ENCODE measurements at regions not wholly inside any gene's neighbourhood (a gene's known extent, or its start where the extent isn't known, plus 50 kb on each side); places are given as distances from the start of the nearest gene placed in this dataset.
"Not testable (repeated sequence)": the region's sequence is repeated elsewhere in the genome, so short reads cannot be mapped to it uniquely, and the experiment has no call there.

DNA sequence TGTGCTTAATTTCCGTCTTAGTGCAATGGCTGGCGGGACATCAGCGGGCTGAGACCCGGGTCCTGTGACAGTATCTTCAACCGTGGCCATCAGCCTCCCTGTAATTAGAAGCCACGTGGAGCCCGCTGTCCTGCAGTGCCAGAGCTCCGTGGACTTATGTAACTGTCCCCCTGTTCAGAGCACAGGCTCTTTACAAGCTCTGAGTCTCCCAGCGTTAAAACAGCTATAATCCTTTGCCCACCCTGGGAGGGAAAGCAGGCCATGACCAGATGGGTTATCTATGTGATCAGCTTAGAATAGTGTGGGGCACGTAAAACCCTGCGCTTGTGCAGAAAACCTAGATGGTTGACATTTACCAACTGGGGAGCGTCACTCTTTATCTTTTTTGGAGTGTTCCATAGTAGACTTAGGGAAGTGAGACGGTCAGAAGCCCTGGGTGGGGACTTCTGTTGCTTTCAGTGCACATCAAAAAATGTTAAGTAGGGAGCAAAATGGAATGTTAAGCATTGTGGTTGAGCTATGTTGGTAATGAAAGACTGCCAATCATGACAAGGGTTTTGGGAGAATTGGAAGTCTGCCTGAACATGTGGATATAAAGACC lies 103.5 kb upstream of the CADM1 start:
- H4K91ac ChIP-seq (ENCODE audit: low read depth, low read length): no peak overlapping the region
- no CpG with 5 or more reads among the region's 13 CpGs for WGBS (ENCODE audit: extremely low coverage, insufficient coverage, insufficient read length)

DNA sequence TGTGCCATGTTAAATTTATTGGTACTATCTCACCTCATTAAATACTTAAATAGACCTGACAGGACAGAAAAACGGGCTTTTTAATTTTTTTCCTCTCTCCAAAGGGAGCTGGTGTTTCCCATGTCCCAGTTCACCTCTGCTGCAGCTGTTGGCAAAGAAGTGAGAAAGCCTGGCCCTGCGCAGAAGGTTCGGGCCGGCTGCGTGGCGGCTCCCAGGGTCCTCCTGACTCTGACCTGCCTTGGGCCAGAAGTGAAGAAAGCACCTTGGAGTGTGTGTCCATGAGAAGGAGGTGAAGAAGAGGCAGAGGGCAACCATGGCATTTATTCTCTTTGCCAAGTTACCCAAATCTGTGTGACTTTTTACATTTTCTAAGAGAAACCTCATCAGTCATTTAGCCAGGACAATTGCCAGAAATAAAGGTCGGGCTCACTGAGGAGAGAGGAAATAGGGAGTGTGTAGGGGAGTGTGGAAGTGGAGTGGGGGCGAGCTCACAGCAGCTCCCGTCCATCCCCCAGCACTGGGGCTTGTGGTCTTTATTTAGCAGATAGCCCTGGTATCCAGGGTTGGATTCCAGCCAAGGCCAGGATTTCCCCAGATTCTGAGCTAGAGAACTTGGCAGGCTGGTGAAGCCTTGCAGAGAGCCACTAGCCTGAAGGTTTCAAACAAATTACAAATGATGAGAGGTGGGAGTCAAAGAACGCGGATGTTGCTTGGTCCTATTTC lies 102.4 kb upstream of the CADM1 start:
- H4K91ac ChIP-seq (ENCODE audit: low read depth, low read length): no peak overlapping the region
- no peaks in the 10 kb centered on the region for H3K79me2 ChIP-seq (ENCODE audit: control insufficient read depth, insufficient read depth, low read length, poor library complexity)
- H4K12ac ChIP-seq (ENCODE audit: low read depth, low read length): no peak overlapping the region
- no peak overlapping the region for H4K8ac ChIP-seq (ENCODE audit: low read depth, low read length)
- DNase-seq: no peak
- H2BK12ac ChIP-seq (ENCODE audit: low read length): no peak overlapping the region
- H3K36me3 ChIP-seq (ENCODE audit: control insufficient read depth in 1 of 2, insufficient read depth in 2 of 2, low read length in 2 of 2): no peaks in the 10 kb centered on the region
- H3K27ac ChIP-seq (ENCODE audit: low read depth, low read length): no peak overlapping the region
- H3K4me1 ChIP-seq (ENCODE audit: control insufficient read depth in 1 of 2, insufficient read depth in 2 of 2, low read length in 2 of 2): no peaks in the 10 kb centered on the region
- WGBS (ENCODE audit: extremely low coverage, insufficient coverage, insufficient read length): no CpG with 5 or more reads among the region's 11 CpGs
- no peaks in the 10 kb centered on the region for H3K9me3 ChIP-seq (ENCODE audit: insufficient read depth, low read depth, low read length)
- no peak overlapping the region for H3K9ac ChIP-seq (ENCODE audit: low read length)
- no peak overlapping the region for H3K23ac ChIP-seq (ENCODE audit: low read length)
- no peak overlapping the region for H3K4me3 ChIP-seq (ENCODE audit: low read depth, low read length)
- no peaks in the 10 kb centered on the region for H3K27me3 ChIP-seq (ENCODE audit: insufficient read depth, low read length)
- no peak overlapping the region for H3K14ac ChIP-seq (ENCODE audit: low read length)
- no peak overlapping the region for H2AFZ ChIP-seq (ENCODE audit: insufficient read depth, low read length, poor library complexity)
- no peak overlapping the region for H2BK120ac ChIP-seq (ENCODE audit: insufficient read depth, low read length, poor library complexity)
- no peak overlapping the region for H2BK5ac ChIP-seq (ENCODE audit: low read depth, low read length, poor library complexity)
- H3K18ac ChIP-seq (ENCODE audit: low read length): no peak overlapping the region
- H2AK5ac ChIP-seq (ENCODE audit: low read length): no peak overlapping the region
- no peaks in the 10 kb centered on the region for H3K79me1 ChIP-seq (ENCODE audit: low read length)
- no peak overlapping the region for H3K4ac ChIP-seq (ENCODE audit: low read depth, low read length)
- no peak overlapping the region for H3K4me2 ChIP-seq (ENCODE audit: low read length)

More for the DNA sequence above, 103.5 kb upstream of the CADM1 start:
- peaks cover 2 to 6% of the 10 kb centered on the region in 2 experiments for H3K4me1 ChIP-seq (ENCODE audit: control insufficient read depth in 1 of 2, insufficient read depth in 2 of 2, low read length in 2 of 2)
- H2BK5ac ChIP-seq (ENCODE audit: low read depth, low read length, poor library complexity): no peak overlapping the region
- no peaks in the 10 kb centered on the region for H3K27me3 ChIP-seq (ENCODE audit: insufficient read depth, low read length)
- no peaks in the 10 kb centered on the region for H3K9me3 ChIP-seq (ENCODE audit: insufficient read depth, low read depth, low read length)
- H3K9ac ChIP-seq (ENCODE audit: low read length): no peak overlapping the region
- H4K12ac ChIP-seq (ENCODE audit: low read depth, low read length): no peak overlapping the region
- H3K79me1 ChIP-seq (ENCODE audit: low read length): no peaks in the 10 kb centered on the region
- H4K8ac ChIP-seq (ENCODE audit: low read depth, low read length): no peak overlapping the region
- no peak for DNase-seq
- H3K36me3 ChIP-seq (ENCODE audit: control insufficient read depth in 1 of 2, insufficient read depth in 2 of 2, low read length in 2 of 2): no peaks in the 10 kb centered on the region
- H3K4me2 ChIP-seq (ENCODE audit: low read length): no peak overlapping the region
- no peak overlapping the region for H3K18ac ChIP-seq (ENCODE audit: low read length)
- H3K14ac ChIP-seq (ENCODE audit: low read length): no peak overlapping the region
- H2AFZ ChIP-seq (ENCODE audit: insufficient read depth, low read length, poor library complexity): no peak overlapping the region
- no peak overlapping the region for H2BK12ac ChIP-seq (ENCODE audit: low read length)
- no peak overlapping the region for H3K23ac ChIP-seq (ENCODE audit: low read length)
- H3K79me2 ChIP-seq (ENCODE audit: control insufficient read depth, insufficient read depth, low read length, poor library complexity): no peaks in the 10 kb centered on the region
- no peak overlapping the region for H3K4ac ChIP-seq (ENCODE audit: low read depth, low read length)
- H2BK120ac ChIP-seq (ENCODE audit: insufficient read depth, low read length, poor library complexity): no peak overlapping the region
- no peak overlapping the region for H3K27ac ChIP-seq (ENCODE audit: low read depth, low read length)
- no peak overlapping the region for H2AK5ac ChIP-seq (ENCODE audit: low read length)
- no peak overlapping the region for H3K4me3 ChIP-seq (ENCODE audit: low read depth, low read length)

DNA sequence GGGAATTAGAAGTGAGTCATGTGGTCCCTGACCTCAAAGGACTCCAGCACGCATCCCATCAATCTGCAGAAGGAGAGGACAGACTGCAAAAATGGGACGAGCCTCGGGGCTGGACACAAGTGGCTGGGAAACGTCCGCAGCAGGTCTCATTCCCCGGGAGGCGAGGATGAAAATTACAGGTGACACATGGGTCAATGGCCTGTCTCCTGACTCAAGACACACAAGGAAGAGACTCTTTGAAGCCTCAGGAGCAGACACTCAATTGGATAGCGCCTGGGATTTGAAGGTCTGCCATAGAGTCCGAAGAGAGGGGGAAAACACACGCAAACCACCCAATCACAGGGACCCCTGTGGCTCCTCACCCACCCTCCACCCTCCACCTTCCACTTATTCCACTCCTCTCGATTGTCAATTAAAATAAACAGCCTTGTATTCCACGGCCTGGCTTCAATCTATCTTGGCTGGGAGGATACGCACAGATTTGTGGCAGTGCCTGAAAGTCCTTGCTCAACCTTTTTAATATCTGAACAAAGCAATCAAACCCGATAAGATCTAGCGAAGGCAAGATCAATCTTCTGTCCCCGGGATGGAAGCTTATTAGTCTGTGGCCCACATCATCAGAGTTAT lies 101.8 kb upstream of the CADM1 start:
- H3K4me2 ChIP-seq (ENCODE audit: low read length): no peak overlapping the region

DNA sequence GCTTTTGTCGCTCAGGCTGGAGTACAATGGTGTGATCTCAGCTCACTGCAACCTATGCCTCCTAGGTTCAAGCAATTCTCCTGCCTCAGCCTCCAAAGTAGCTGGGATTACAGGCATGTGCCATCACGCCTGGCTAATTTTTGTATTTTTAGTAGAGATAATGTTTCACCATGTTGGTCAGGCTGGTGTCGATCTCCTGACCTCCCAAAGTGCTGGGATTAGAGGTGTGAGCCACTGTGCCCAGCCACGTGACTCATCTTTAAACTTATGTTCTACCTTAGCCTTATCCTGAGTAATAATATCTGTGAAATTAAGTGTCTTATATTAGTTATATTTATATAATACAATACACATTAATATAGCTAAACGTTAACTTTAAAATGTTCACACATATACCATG lies 101.2 kb upstream of the CADM1 start:
- H2BK120ac ChIP-seq (ENCODE audit: insufficient read depth, low read length, poor library complexity); H4K8ac ChIP-seq (ENCODE audit: low read depth, low read length); H4K91ac ChIP-seq (ENCODE audit: low read depth, low read length); H3K18ac ChIP-seq (ENCODE audit: low read length); H3K4me1 ChIP-seq (ENCODE audit: control insufficient read depth in 1 of 2, insufficient read depth in 2 of 2, low read length in 2 of 2); H3K4ac ChIP-seq (ENCODE audit: low read depth, low read length); H3K36me3 ChIP-seq (ENCODE audit: control insufficient read depth in 1 of 2, insufficient read depth in 2 of 2, low read length in 2 of 2); H3K9ac ChIP-seq (ENCODE audit: low read length); H3K9me3 ChIP-seq (ENCODE audit: insufficient read depth, low read depth, low read length); H3K79me2 ChIP-seq (ENCODE audit: control insufficient read depth, insufficient read depth, low read length, poor library complexity); H3K14ac ChIP-seq (ENCODE audit: low read length); H3K4me2 ChIP-seq (ENCODE audit: low read length); H4K12ac ChIP-seq (ENCODE audit: low read depth, low read length); H3K27me3 ChIP-seq (ENCODE audit: insufficient read depth, low read length); H2BK12ac ChIP-seq (ENCODE audit: low read length); H3K23ac ChIP-seq (ENCODE audit: low read length); H2AFZ ChIP-seq (ENCODE audit: insufficient read depth, low read length, poor library complexity); H2AK5ac ChIP-seq (ENCODE audit: low read length); DNase-seq; H3K4me3 ChIP-seq (ENCODE audit: low read depth, low read length); H3K27ac ChIP-seq (ENCODE audit: low read depth, low read length); H3K79me1 ChIP-seq (ENCODE audit: low read length); H2BK5ac ChIP-seq (ENCODE audit: low read depth, low read length, poor library complexity): not testable (repeated sequence)
- WGBS (ENCODE audit: extremely low coverage, insufficient coverage, insufficient read length): no CpG with 5 or more reads among the region's 5 CpGs

More for the DNA sequence above, 101.8 kb upstream of the CADM1 start:
- Histone ChIP-seq H4K12ac (ENCODE audit: low read depth, low read length) (no peak overlapping the region), H2AFZ (ENCODE audit: insufficient read depth, low read length, poor library complexity) (no peak overlapping the region), H3K4me1 (ENCODE audit: control insufficient read depth in 1 of 2, insufficient read depth in 2 of 2, low read length in 2 of 2) (no peaks in the 10 kb centered on the region), H3K27ac (ENCODE audit: low read depth, low read length) (no peak overlapping the region), H3K18ac (ENCODE audit: low read length) (no peak overlapping the region), H2AK5ac (ENCODE audit: low read length) (no peak overlapping the region), H3K9me3 (ENCODE audit: insufficient read depth, low read depth, low read length) (no peaks in the 10 kb centered on the region), H3K9ac (ENCODE audit: low read length) (no peak overlapping the region), H2BK120ac (ENCODE audit: insufficient read depth, low read length, poor library complexity) (no peak overlapping the region), H3K36me3 (ENCODE audit: control insufficient read depth in 1 of 2, insufficient read depth in 2 of 2, low read length in 2 of 2) (no peaks in the 10 kb centered on the region), H3K4me3 (ENCODE audit: low read depth, low read length) (no peak overlapping the region), H3K79me1 (ENCODE audit: low read length) (no peaks in the 10 kb centered on the region), H2BK5ac (ENCODE audit: low read depth, low read length, poor library complexity) (no peak overlapping the region), H3K23ac (ENCODE audit: low read length) (no peak overlapping the region), H4K91ac (ENCODE audit: low read depth, low read length) (no peak overlapping the region), H3K4ac (ENCODE audit: low read depth, low read length) (no peak overlapping the region), H3K79me2 (ENCODE audit: control insufficient read depth, insufficient read depth, low read length, poor library complexity) (no peaks in the 10 kb centered on the region), H4K8ac (ENCODE audit: low read depth, low read length) (no peak overlapping the region), H3K27me3 (ENCODE audit: insufficient read depth, low read length) (no peaks in the 10 kb centered on the region), H2BK12ac (ENCODE audit: low read length) (no peak overlapping the region), H3K14ac (ENCODE audit: low read length) (no peak overlapping the region)
- DNase-seq: no peak
- WGBS (ENCODE audit: extremely low coverage, insufficient coverage, insufficient read length): no CpG with 5 or more reads among the region's 16 CpGs

Data from trophoblast cell (in vitro differentiated cells and primary cell).